Activated CD4-positive, alpha-beta T cell treated with anti-CD3 and anti-CD28 coated beads, Interleukin-2, amount 50 U/mL, for 4 hours (primary cell): ENCODE measurements at regions not wholly inside any gene's neighbourhood (a gene's known extent, or its start where the extent isn't known, plus 50 kb on each side); places are given as distances from the start of the nearest gene placed in this dataset.
"Not testable (repeated sequence)": the region's sequence is repeated elsewhere in the genome, so short reads cannot be mapped to it uniquely, and the experiment has no call there.

ENCODE experiments used
- DNase-seq, 2 experiments: peaks; one replicate each; pipeline ENCODE4 v3.0.0-alpha.2; 2020

DNA sequence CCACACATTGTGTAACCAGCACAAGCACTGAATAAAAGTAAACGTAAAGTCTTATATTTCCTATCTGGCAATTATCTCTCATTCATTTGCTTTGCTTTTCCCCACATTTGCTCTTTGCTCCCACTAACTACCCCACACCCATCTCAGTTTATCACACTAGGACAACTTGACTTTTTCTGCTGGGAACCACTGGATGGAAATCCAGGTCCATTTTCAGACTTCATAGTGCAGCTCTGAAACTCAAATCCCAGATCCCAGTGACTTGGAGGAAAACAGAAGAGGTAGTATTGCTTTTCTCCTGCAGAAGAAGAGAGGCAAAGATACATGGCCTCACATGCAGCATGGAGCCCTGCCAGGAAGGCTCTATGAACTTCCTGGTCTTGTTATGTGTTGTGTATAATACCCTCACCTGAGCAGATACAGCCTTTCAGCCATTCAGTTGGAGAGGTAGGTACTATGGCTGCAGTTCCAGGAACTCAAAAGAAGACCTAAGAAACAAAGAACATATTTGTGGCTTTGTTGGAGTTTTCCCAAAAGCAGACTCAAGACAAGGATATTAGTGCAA, 90.0 kb upstream of the NIPBL start:
- no peak for DNase-seq

- no peak for DNase-seq
Observed at GRCh38 chr5:36787365-36788093, 89.0 kb upstream of the NIPBL start.

- no peak for DNase-seq
Observed at GRCh38 chr5:36790847-36791246, 85.7 kb upstream of the NIPBL start.

- no peak for DNase-seq
Observed at GRCh38 chr5:36792560-36793180, 83.9 kb upstream of the NIPBL start.

DNA sequence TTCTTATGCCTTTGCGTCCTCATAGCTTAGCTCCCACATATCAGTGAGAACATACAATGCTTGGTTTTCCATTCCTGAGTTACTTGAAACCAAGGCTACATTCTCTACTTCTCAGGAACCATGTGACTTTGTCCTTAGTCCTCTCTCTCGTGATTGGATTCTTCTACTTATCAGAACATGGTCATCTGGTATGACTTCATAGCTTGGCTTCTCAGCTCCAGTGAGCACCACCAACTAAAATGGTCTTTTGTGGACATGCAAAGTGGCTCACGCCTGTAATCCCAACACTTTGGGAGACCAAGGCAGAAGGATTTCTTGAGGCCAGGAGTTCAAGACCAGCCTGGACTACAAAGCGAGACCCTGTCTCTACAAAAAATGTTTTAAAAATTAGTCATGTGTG, 81.2 kb upstream of the NIPBL start:
- DNase-seq, result no peak

DNA sequence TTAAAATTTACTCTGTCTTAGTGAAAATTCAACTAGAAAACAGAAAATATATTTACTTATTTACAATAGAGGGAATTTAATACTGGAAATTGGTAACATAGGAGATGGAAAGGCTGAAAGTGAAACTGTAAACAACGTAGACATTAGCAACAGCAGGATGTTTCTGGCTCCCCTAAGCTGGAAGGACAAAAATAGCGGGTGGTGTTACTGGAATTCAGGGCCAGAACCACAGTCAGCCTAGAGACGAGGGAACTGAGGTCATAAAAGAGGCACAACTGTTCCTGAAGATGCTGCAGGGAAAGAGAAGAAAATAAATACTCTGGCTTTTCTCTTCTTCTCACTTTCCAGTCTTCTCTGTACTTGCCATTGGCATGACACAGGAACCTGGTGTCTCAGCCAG, 80.4 kb upstream of the NIPBL start:
- DNase-seq, result no peak

- no peak for DNase-seq
Observed at GRCh38 chr5:36801523-36801922, 75.0 kb upstream of the NIPBL start.

DNA sequence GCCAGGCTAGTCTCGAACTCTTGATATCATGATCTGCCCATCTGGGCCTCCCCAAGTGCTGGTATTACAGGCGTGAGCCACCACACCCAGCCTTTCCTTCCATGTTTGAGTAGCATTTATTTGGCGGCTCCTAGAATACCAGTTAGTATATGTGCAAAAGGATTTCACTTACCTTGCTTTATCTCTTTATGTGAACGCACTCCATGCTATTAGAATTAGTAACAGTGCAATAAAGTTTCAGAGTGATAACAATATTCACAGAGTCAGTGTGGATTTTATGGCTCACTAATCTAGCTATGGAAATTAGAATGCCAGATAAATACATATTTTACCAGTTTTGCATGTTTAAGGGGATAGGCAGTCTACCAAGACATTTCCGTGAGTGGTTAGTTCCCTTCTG, 74.4 kb upstream of the NIPBL start:
- DNase-seq, result no peak

DNA sequence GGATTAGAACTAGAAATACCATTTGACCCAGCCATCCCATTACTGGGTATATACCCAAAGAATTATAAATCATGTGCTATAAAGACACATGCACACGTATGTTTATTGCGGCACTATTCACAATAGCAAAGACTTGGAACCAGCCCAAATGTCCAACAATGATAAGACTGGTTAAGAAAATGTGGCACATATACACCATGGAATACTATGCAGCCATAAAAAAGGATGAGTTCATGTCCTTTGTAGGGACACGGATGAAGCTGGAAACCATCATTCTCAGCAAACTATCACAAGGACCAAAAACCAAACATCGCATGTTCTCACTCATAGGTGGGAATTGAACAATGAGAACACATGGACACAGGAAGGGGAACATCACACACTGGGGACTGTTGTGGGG, 63.3 kb upstream of the NIPBL start:
- not testable (repeated sequence) for DNase-seq

DNA sequence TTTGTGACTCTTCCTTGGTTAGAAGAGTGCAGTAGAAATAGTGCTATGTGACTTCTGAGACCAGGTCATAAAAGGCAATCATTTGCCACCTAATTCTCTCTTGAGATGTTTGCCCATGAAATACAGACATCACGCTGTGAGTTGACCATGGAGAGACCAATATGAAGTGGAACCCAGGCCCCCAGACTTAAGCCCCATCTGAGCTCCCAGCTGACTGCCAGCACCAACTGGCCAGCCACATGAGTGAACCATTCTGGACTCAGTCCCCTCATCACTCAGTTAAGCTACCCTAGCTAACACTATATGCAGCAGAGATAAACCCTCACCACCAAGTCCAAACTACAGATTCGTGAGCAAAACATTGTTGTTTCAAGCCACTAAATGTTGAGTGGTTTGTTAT, 60.7 kb upstream of the NIPBL start:
- no peak for DNase-seq

DNA sequence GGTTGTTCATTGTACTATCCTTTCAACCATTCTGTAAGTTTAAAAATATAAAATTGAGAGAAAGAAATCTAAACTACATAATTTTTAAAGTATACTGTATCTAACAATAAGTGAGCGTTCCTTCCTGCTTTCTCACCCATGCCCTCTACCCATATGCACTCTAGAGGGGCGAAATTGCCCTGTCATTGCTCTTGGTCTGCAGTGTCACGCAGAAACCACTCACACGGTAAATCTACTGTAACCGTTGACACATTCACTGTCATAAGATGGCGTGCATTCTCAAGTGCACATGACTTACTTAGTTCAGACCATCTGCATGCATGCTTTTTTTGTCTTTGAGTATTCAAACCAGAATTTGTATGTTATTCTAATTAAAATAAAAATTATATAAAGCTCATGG, 55.7 kb upstream of the NIPBL start:
- no peak for DNase-seq

GRCh38 chr5:36826694-36827093, 49.9 kb upstream of the NIPBL start:
- DNase-seq, result no peak
